Suprapubic skin (tissue), 4 donors: ENCODE measurements at regions not wholly inside any gene's neighbourhood (a gene's known extent, or its start where the extent isn't known, plus 50 kb on each side); places are given as distances from the start of the nearest gene placed in this dataset.

Experiments
- DNase-seq, 2 donors: peaks; one replicate each; pipeline ENCODE4 v3.0.0-alpha.2; 2019; ENCODE audit warnings: low spot score in 2 of 2
- H3K27ac ChIP-seq: fragments of 200-600 bp; sonication (generic); one replicate; pipeline ENCODE4 v1.5.1; 2019
- H3K27me3 ChIP-seq: fragments of 200-600 bp; sonication (generic); one replicate; pipeline ENCODE4 v1.5.1; 2019
- H3K36me3 ChIP-seq: fragments of 200-600 bp; sonication (generic); one replicate; pipeline ENCODE4 v1.5.1; 2019
- H3K4me1 ChIP-seq: fragments of 200-600 bp; sonication (generic); one replicate; pipeline ENCODE4 v1.5.1; 2019
- H3K4me3 ChIP-seq: fragments of 200-600 bp; sonication (generic); one replicate; pipeline ENCODE4 v1.5.1; 2019; ENCODE audit warnings: mild to moderate bottlenecking
- H3K9me3 ChIP-seq: fragments of 200-600 bp; sonication (generic); one replicate; pipeline ENCODE4 v1.5.1; 2019
- EP300 ChIP-seq: sonication (generic); formaldehyde crosslinking; IDR thresholded peaks from one replicate; pipeline ENCODE4 v1.6.1; 2017; ENCODE audit warnings: antibody characterized with exemption
- POLR2A ChIP-seq, 2 donors: fragments of 450-650 bp; IDR thresholded peaks; one replicate each; pipeline ENCODE4 v1.6.1; 2017; ENCODE audit warnings: antibody characterized with exemption in 2 of 2, mild to moderate bottlenecking in 2 of 2, moderate library complexity in 2 of 2
- POLR2AphosphoS5 ChIP-seq, 3 donors: sonication (generic); formaldehyde crosslinking; IDR thresholded peaks; one replicate each; pipeline ENCODE4 v1.6.1; 2017; ENCODE audit warnings: antibody characterized with exemption in 3 of 3
- WGBS: methylation state at CpG from one replicate; pipeline ENCODE4 v1.1.5; 2018; 5-methylcytosine and 5-hydroxymethylcytosine counted together
- TF ChIP-seq, protein P1 (sequence below), 2 donors: fragments of 200-600 bp in 1 of 2; fragments of 450-650 bp in 1 of 2; sonication (generic) in 1 of 2; IDR thresholded peaks; one replicate each; pipeline ENCODE4 v1.5.1; 2016 to 2019; ENCODE audit warnings: antibody characterized with exemption in 2 of 2, mild to moderate bottlenecking in 1 of 2, moderate library complexity in 1 of 2

DNA sequence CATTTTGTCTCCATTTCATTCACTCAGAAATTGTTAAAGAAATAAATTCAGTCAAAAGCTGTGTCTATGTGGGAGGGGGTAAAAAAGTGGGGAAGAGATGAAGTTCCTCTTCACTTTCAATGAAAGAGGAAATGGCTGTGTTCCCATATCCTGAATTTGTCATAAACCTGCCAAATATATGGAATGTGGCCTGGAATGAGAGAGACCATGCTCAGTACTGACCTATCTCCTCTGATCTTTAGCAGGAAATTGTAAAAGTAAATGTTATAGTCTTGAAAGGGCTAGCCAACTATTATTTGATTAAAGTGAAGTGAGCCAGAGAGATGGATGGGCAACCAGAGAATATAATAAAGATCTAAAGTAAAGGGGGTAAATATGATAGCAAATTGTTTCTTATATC, 130.3 kb upstream of the C21orf91 start:
- no peak for TF ChIP-seq POLR2A (IDR thresholded peaks at IDR 0.05)
- TF ChIP-seq, protein P1, sequence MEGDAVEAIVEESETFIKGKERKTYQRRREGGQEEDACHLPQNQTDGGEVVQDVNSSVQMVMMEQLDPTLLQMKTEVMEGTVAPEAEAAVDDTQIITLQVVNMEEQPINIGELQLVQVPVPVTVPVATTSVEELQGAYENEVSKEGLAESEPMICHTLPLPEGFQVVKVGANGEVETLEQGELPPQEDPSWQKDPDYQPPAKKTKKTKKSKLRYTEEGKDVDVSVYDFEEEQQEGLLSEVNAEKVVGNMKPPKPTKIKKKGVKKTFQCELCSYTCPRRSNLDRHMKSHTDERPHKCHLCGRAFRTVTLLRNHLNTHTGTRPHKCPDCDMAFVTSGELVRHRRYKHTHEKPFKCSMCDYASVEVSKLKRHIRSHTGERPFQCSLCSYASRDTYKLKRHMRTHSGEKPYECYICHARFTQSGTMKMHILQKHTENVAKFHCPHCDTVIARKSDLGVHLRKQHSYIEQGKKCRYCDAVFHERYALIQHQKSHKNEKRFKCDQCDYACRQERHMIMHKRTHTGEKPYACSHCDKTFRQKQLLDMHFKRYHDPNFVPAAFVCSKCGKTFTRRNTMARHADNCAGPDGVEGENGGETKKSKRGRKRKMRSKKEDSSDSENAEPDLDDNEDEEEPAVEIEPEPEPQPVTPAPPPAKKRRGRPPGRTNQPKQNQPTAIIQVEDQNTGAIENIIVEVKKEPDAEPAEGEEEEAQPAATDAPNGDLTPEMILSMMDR (IDR thresholded peaks at IDR 0.05): no peak
- TF ChIP-seq POLR2AphosphoS5 (IDR thresholded peaks at IDR 0.05): no peak
- no peak for TF ChIP-seq EP300
- Histone ChIP-seq H3K9me3 (no peaks in the 10 kb centered on the region), H3K4me3 (no peak overlapping the region), H3K4me1 (no peaks in the 10 kb centered on the region), H3K27ac (no peak overlapping the region), H3K36me3 (no peaks in the 10 kb centered on the region), H3K27me3 (no peaks in the 10 kb centered on the region)
- DNase-seq: no peak

DNA sequence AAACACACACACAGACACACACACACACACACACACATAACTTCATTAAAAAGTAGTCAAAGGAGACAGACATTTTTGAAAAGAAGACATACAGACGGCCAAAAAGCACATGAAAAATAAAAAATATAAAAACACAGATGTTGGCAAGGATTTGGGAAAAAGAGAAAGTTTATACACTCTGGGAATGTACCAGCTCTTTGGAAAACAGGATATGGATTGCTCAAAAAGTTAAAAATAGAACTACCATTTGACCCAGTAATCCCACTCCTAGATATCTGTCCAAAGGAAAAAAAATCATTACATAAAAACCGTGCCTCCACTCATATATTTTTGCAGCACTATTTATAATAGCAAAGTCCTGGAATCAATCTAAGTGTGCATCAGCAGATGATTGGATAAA, 128.4 kb upstream of the C21orf91 start:
- no peak for TF ChIP-seq POLR2A (IDR thresholded peaks at IDR 0.05)
- TF ChIP-seq EP300: no peak
- TF ChIP-seq POLR2AphosphoS5 (IDR thresholded peaks at IDR 0.05): no peak
- TF ChIP-seq, protein P1 (IDR thresholded peaks at IDR 0.05): no peak
- Histone ChIP-seq H3K27ac (no peak overlapping the region), H3K27me3 (no peaks in the 10 kb centered on the region), H3K4me1 (no peaks in the 10 kb centered on the region), H3K36me3 (no peaks in the 10 kb centered on the region), H3K4me3 (no peak overlapping the region), H3K9me3 (no peaks in the 10 kb centered on the region)
- no peak for DNase-seq
- WGBS: 51% methylated on average over 2 of the region's 2 CpGs

DNA sequence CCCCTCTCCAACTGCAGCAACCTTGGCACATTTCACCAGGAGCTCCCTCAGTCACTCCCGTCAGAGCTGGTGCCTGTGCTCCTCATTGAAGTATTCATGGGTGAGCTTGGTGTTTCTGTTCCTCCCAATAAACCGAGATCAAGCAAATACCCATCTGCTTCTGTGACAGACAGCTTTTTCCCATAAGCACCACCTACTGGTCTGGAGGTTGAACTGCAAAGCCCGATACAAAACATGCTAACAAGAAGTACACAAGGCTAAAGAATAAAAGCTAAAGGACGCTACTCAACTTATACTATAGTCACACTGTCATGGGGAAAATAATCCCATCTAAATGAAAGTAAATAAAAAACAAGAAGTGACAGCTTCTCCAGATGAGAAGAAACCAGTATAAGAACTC, 111.9 kb upstream of the C21orf91 start:
- Histone ChIP-seq H3K4me1 (no peaks in the 10 kb centered on the region), H3K4me3 (no peak overlapping the region), H3K27ac (no peak overlapping the region), H3K9me3 (no peaks in the 10 kb centered on the region), H3K36me3 (no peaks in the 10 kb centered on the region), H3K27me3 (no peaks in the 10 kb centered on the region)
- no peak for DNase-seq
- WGBS: 92% methylated on average over 4 of the region's 4 CpGs
- TF ChIP-seq EP300: no peak
- TF ChIP-seq POLR2AphosphoS5 (IDR thresholded peaks at IDR 0.05): no peak
- TF ChIP-seq, protein P1 (IDR thresholded peaks at IDR 0.05): no peak
- no peak for TF ChIP-seq POLR2A (IDR thresholded peaks at IDR 0.05)

DNA sequence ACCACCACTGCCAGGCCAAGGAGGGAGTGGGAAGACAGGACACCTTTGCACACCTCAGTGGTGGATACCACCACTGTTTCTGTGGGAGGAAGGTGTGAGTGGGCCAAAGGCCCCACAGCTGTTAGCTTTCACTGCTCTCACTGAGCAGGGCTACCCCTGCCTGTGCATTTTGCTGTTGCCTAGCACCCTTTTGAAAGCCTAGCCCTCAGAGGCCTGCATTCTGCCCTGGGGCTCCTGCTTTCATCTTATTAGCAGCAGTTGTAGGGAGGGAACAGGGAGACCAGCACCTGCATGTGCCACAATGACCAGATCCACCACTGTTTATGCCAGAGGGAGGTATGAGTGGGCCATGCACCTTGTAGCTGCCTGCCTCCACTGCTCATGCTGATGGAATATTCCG, 110.9 kb upstream of the C21orf91 start:
- no peak for TF ChIP-seq POLR2AphosphoS5 (IDR thresholded peaks at IDR 0.05)
- TF ChIP-seq, protein P1 (IDR thresholded peaks at IDR 0.05): no peak
- TF ChIP-seq EP300: no peak
- TF ChIP-seq POLR2A (IDR thresholded peaks at IDR 0.05): no peak

DNA sequence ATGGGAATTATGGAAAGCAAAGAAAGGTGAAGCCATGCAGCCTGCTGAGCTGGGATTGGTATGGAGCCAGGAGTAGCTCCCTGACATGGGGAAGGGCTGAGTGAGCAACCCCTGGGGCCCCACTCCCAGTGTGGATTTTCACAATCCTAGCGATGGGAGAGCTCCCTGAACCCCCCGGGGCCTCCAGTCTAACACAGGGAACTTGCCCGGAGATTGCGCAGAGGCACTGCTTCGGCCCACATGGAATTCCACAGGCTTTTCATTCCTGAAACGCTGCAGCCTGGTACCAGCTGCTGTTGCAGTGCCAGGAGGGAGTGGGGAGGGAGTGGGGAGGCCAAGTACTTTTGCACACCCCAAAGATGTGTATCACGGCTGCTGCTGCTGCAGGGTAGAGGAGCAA, 110.4 kb upstream of the C21orf91 start:
- H3K27me3 ChIP-seq: no peaks in the 10 kb centered on the region
- no peaks in the 10 kb centered on the region for H3K36me3 ChIP-seq
- H3K4me1 ChIP-seq: peaks cover 4% of the 10 kb centered on the region
- H3K27ac ChIP-seq: no peak overlapping the region
- WGBS: 56% methylated on average over 7 of the region's 7 CpGs
- no peaks in the 10 kb centered on the region for H3K9me3 ChIP-seq
- DNase-seq: no peak
- no peak overlapping the region for H3K4me3 ChIP-seq
- TF ChIP-seq EP300 (no peak), POLR2A (IDR thresholded peaks at IDR 0.05) (no peak), POLR2AphosphoS5 (IDR thresholded peaks at IDR 0.05) (no peak)
- TF ChIP-seq, protein P1 (IDR thresholded peaks at IDR 0.05): no peak

More for the DNA sequence above, 110.9 kb upstream of the C21orf91 start:
- no peaks in the 10 kb centered on the region for H3K4me1 ChIP-seq
- H3K4me3 ChIP-seq: no peak overlapping the region
- WGBS: no CpG with 5 or more reads among the region's 1 CpG
- H3K9me3 ChIP-seq: no peaks in the 10 kb centered on the region
- no peak overlapping the region for H3K27ac ChIP-seq
- no peaks in the 10 kb centered on the region for H3K27me3 ChIP-seq
- DNase-seq: no peak
- H3K36me3 ChIP-seq: no peaks in the 10 kb centered on the region
